ENCODE measurements at regions not wholly inside any gene's neighbourhood (a gene's known extent, or its start where the extent isn't known, plus 50 kb on each side); places are given as distances from the start of the nearest gene placed in this dataset.
"Not testable (repeated sequence)": the region's sequence is repeated elsewhere in the genome, so short reads cannot be mapped to it uniquely, and the experiment has no call there.

DNA sequence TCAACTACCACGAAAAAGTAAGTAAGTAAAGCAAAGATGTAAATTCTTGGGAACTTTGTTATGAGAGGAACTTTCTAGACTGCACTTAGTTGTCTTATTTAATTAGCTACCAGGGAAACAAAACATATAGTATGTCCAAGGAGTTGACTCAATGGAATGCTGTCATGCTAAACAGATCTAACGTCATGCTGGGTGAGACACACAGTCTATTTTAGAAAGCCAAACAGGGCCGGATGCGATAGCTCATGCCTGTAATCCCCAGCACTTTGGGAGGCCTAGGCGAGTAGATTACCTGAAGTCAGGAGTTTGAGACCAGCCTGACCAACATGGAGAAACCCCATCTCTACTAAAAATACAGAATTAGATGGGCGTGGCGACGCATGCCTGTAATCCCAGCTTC, 146.4 kb downstream of the NPIPA8 start:
- not testable (repeated sequence) for H3K36me3 Mint-ChIP-seq; H3K9me3 Mint-ChIP-seq; H3K27ac Mint-ChIP-seq; H3K4me3 Mint-ChIP-seq; H3K27me3 Mint-ChIP-seq; DNase-seq (ENCODE audit: extremely low spot score, unreplicated experiment); H3K4me1 Mint-ChIP-seq (ENCODE audit: unreplicated experiment)

DNA sequence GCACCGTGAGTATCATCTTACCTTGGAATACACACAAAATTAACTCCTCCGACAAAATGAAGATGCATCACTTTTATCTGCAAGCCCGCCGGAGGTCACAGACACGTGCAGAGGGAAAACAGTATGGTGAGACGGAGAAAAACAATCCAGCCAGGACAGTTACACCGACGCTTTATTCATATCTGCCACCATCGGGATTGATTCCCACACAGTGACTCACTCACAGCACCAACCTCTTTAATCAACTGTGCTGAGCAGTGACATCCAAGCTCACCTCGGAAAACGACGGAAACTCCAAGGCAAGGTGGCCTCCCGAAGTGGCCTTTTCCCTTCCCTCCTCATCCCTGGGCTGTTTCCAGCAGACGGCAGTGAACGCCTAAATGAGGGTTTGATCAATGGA, 151.8 kb downstream of the NPIPA8 start:
- H3K4me1 Mint-ChIP-seq (ENCODE audit: unreplicated experiment); H3K4me3 Mint-ChIP-seq; H3K36me3 Mint-ChIP-seq; H3K27me3 Mint-ChIP-seq; DNase-seq (ENCODE audit: extremely low spot score, unreplicated experiment); H3K27ac Mint-ChIP-seq; H3K9me3 Mint-ChIP-seq: not testable (repeated sequence)

DNA sequence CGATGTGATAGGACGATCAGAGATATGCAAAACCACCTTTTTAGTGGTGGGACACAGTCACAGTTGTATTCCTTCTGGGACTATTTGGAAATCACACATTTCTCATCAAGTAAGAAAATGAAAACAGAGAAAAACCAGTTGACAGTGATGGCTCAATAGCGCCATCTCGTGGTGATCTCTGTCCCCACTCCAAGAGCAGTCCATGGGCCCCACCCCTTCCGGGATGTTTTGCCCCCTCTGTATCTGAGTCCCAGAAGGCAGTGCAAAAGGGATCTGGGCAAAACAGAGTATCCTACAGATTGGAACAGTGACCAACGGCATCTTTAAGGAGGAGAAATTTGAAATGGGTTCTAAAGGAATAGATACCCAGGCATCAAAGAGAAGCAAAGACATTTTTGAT, 155.5 kb downstream of the NPIPA8 start:
- not testable (repeated sequence) for H3K36me3 Mint-ChIP-seq; H3K4me3 Mint-ChIP-seq; DNase-seq (ENCODE audit: extremely low spot score, unreplicated experiment); H3K27ac Mint-ChIP-seq; H3K9me3 Mint-ChIP-seq; H3K4me1 Mint-ChIP-seq (ENCODE audit: unreplicated experiment); H3K27me3 Mint-ChIP-seq
- TF ChIP-seq, protein P1, sequence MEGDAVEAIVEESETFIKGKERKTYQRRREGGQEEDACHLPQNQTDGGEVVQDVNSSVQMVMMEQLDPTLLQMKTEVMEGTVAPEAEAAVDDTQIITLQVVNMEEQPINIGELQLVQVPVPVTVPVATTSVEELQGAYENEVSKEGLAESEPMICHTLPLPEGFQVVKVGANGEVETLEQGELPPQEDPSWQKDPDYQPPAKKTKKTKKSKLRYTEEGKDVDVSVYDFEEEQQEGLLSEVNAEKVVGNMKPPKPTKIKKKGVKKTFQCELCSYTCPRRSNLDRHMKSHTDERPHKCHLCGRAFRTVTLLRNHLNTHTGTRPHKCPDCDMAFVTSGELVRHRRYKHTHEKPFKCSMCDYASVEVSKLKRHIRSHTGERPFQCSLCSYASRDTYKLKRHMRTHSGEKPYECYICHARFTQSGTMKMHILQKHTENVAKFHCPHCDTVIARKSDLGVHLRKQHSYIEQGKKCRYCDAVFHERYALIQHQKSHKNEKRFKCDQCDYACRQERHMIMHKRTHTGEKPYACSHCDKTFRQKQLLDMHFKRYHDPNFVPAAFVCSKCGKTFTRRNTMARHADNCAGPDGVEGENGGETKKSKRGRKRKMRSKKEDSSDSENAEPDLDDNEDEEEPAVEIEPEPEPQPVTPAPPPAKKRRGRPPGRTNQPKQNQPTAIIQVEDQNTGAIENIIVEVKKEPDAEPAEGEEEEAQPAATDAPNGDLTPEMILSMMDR (conservative IDR thresholded peaks at IDR 0.05): peak; percentile 47

- not testable (repeated sequence) for H3K4me1 Mint-ChIP-seq (ENCODE audit: unreplicated experiment); H3K27me3 Mint-ChIP-seq; DNase-seq (ENCODE audit: extremely low spot score, unreplicated experiment); H3K36me3 Mint-ChIP-seq; H3K27ac Mint-ChIP-seq; H3K4me3 Mint-ChIP-seq; H3K9me3 Mint-ChIP-seq
These were observed 162.5 kb downstream of the NPIPA8 start for GRCh38 chr16:18173945-18174497.

GRCh38 chr16:18162293-18162692, 174.2 kb downstream of the NPIPA8 start:
- H3K27me3 Mint-ChIP-seq, H3K9me3 Mint-ChIP-seq, H3K36me3 Mint-ChIP-seq: not testable (repeated sequence)

DNA sequence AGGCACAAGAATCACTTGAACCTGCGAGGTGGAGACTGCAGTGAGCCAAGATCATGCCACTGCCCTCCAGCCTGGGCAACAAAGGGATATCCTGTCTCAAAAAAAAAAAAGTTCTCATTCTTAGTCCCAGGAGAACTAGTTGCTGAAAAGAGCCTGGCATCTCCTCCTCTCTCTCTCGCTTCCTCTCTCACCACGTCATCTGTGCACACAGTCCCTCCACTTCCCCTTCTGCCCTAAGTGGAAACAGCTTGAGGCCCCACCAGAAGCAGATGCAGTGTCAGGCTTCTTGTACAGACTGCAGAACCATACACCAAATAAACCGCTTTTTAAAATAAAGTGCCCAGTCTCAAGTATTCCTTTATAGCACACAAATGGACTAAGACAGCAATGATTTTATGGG, 175.3 kb downstream of the NPIPA8 start:
- not testable (repeated sequence) for DNase-seq (ENCODE audit: extremely low spot score, unreplicated experiment); H3K27ac Mint-ChIP-seq; H3K9me3 Mint-ChIP-seq; H3K4me1 Mint-ChIP-seq (ENCODE audit: unreplicated experiment); H3K27me3 Mint-ChIP-seq; H3K36me3 Mint-ChIP-seq; H3K4me3 Mint-ChIP-seq

More at GRCh38 chr16:18162293-18162692, 174.2 kb downstream of the NPIPA8 start:
- H3K4me1 Mint-ChIP-seq (ENCODE audit: unreplicated experiment); DNase-seq (ENCODE audit: extremely low spot score, unreplicated experiment); H3K27ac Mint-ChIP-seq; H3K4me3 Mint-ChIP-seq: not testable (repeated sequence)

DNA sequence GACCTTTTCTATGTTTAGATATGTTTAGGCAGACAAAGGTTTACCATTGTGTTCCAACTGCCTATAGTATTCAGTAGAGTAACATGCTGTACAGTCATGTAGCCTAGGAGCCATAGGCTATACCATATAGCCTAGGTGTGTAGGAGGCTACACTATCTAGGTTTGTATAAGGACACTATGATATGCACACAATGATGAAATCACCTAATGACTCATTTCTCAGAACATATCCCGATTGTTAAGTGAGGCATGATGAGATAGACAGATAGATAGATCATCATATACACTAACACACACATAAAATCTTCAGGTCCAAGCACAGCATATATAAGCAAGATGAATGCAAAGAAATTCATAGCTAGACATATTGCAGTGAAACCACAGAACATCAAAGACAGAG, 177.4 kb downstream of the NPIPA8 start:
- not testable (repeated sequence) for H3K4me3 Mint-ChIP-seq; H3K36me3 Mint-ChIP-seq; H3K9me3 Mint-ChIP-seq; DNase-seq (ENCODE audit: extremely low spot score, unreplicated experiment); H3K27ac Mint-ChIP-seq; H3K27me3 Mint-ChIP-seq; H3K4me1 Mint-ChIP-seq (ENCODE audit: unreplicated experiment)

- not testable (repeated sequence) for H3K27me3 Mint-ChIP-seq; DNase-seq (ENCODE audit: extremely low spot score, unreplicated experiment); H3K9me3 Mint-ChIP-seq; H3K36me3 Mint-ChIP-seq; H3K4me1 Mint-ChIP-seq (ENCODE audit: unreplicated experiment); H3K4me3 Mint-ChIP-seq; H3K27ac Mint-ChIP-seq
These were observed 178.7 kb downstream of the NPIPA8 start for GRCh38 chr16:18157854-18158253.

DNA sequence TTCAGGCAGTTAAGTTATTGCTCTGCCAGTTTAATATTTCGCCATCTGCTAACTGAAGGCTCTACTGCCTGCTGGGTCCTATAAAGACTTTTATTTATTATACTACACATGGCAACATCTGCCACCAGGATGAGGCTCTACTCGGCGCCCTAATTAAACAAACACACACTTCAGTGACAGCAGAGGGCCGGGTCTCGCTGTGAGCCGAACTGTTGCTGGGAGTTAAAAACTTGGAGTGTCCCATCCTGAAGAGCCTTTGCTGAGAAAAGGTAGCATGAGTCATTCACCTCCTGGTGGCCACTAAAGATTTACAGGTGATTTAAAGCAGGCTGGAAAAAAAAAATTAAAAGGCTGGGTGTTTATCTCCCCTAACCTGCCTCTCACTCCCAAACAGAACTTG, 183.7 kb downstream of the NPIPA8 start:
- not testable (repeated sequence) for H3K4me3 Mint-ChIP-seq; DNase-seq (ENCODE audit: extremely low spot score, unreplicated experiment); H3K4me1 Mint-ChIP-seq (ENCODE audit: unreplicated experiment); H3K9me3 Mint-ChIP-seq; H3K27ac Mint-ChIP-seq; H3K27me3 Mint-ChIP-seq; H3K36me3 Mint-ChIP-seq

DNA sequence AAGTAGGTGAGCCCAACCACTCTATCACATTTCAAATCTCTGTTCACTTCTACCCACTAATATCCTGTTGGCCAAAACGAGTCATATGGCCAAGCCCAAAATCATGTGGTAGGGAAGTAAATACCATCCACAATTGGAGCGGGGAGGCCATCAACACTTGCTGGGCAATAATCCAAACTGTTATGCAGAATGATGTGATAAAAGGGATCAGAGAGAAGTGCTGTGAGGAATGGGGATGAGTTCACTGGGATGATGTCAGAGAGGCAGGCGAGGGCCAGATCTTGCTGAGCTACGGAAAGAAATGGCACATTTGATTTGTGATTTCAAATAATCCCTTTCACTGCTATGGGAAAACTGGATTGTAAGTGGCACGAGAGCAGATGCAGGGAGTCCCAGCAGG, 188.4 kb downstream of the NPIPA8 start:
- not testable (repeated sequence) for H3K4me3 Mint-ChIP-seq; H3K36me3 Mint-ChIP-seq; H3K27me3 Mint-ChIP-seq; H3K27ac Mint-ChIP-seq; H3K4me1 Mint-ChIP-seq (ENCODE audit: unreplicated experiment); H3K9me3 Mint-ChIP-seq; DNase-seq (ENCODE audit: extremely low spot score, unreplicated experiment)

- not testable (repeated sequence) for H3K27me3 Mint-ChIP-seq; H3K4me1 Mint-ChIP-seq (ENCODE audit: unreplicated experiment); H3K36me3 Mint-ChIP-seq; DNase-seq (ENCODE audit: extremely low spot score, unreplicated experiment); H3K4me3 Mint-ChIP-seq; H3K9me3 Mint-ChIP-seq; H3K27ac Mint-ChIP-seq
These were observed 189.9 kb downstream of the NPIPA8 start for GRCh38 chr16:18146601-18147142.

DNA sequence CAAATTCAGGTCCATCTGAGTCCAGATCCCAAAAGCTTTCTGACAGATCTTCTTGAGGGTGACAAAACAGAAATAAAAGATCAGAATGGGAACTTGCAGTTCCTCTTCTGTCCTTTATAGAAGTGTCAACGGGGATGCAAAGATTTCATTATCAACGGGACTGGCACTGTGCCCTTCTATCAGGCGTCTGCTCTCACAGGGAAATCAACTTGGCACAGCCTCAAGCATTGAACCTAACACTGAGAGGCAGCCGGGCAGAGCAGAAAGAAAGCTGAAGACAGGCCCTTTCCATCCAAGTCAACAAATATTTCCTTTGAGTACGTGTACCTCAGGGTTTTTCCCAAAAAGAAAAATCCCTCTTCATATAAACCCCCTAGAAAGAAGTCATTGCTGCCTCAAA, 194.5 kb downstream of the NPIPA8 start:
- not testable (repeated sequence) for H3K36me3 Mint-ChIP-seq; H3K27ac Mint-ChIP-seq; H3K27me3 Mint-ChIP-seq; H3K4me3 Mint-ChIP-seq; H3K4me1 Mint-ChIP-seq (ENCODE audit: unreplicated experiment); H3K9me3 Mint-ChIP-seq; DNase-seq (ENCODE audit: extremely low spot score, unreplicated experiment)

DNA sequence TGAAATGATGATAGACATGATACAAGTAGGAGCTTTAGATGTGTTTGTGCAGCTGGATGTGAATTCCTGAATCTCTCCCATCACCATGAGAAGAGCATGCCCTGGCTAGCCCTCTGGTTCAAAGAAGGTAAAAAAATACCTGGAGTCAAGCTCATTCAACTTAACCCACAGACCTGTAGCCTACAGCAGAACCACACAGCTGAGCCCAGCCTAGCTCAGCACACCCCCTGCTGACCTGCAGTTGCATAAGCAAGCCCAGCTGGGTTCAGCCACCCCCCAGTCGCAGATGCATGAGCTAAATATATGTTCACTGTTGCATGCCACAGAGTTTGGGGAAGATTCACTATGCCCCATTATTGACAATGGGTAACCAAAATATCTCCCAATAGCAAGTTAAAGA, 200.2 kb downstream of the NPIPA8 start:
- not testable (repeated sequence) for DNase-seq (ENCODE audit: extremely low spot score, unreplicated experiment); H3K9me3 Mint-ChIP-seq; H3K27me3 Mint-ChIP-seq; H3K4me3 Mint-ChIP-seq; H3K4me1 Mint-ChIP-seq (ENCODE audit: unreplicated experiment); H3K36me3 Mint-ChIP-seq; H3K27ac Mint-ChIP-seq

GRCh38 chr16:18135024-18135423, 201.5 kb downstream of the NPIPA8 start:
- H3K27ac Mint-ChIP-seq; DNase-seq (ENCODE audit: extremely low spot score, unreplicated experiment); H3K9me3 Mint-ChIP-seq; H3K27me3 Mint-ChIP-seq; H3K36me3 Mint-ChIP-seq; H3K4me3 Mint-ChIP-seq; H3K4me1 Mint-ChIP-seq (ENCODE audit: unreplicated experiment): not testable (repeated sequence)

Data from type B pancreatic cell (in vitro differentiated cells).